Prostate gland (tissue), 2 donors: ENCODE measurements at regions not wholly inside any gene's neighbourhood (a gene's known extent, or its start where the extent isn't known, plus 50 kb on each side); places are given as distances from the start of the nearest gene placed in this dataset.

Source experiments
- CTCF ChIP-seq, 4 experiments: fragments of 200-600 bp in 2 of 4; fragments of 450-650 bp in 2 of 4; sonication (generic) in 2 of 4; IDR thresholded peaks; 1 replicate in 3 of 4; 2 replicates in 1 of 4; pipeline ENCODE4 v1.5.1; 2016 to 2019; ENCODE audit warnings: antibody characterized with exemption in 4 of 4, mild to moderate bottlenecking in 2 of 4, moderate library complexity in 2 of 4
- POLR2A ChIP-seq: fragments of 450-650 bp; IDR thresholded peaks from one replicate; pipeline ENCODE4 v1.6.1; 2016; ENCODE audit warnings: antibody characterized with exemption, mild to moderate bottlenecking

- TF ChIP-seq CTCF (IDR thresholded peaks at IDR 0.05) = no peak
- no peak for TF ChIP-seq POLR2A
Observed at GRCh38 chr2:13030606-13031005, 313.9 kb downstream of the TRIB2 start.
